ENCODE measurements at regions not wholly inside any gene's neighbourhood (a gene's known extent, or its start where the extent isn't known, plus 50 kb on each side); places are given as distances from the start of the nearest gene placed in this dataset.
A peak's percentile ranks its signal among the peaks of the same experiment; 100 is the strongest.

DNA sequence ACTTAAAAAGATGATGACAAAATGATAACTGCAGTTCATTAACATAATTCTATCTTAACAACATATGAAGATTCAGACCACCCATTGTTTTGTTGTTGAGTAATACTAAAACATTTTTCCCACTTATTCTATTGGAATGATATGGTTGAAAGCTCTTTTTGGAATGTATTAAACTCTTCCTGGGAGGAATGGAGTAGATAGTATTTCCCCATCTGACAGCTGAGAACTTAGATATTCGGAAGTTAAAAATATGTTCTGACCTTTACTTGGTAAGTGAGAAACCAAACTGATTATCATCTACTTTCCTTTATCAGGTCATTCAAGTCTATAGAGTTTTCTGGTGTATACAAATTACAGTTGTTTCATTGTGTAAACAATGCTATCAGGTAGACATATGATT, 452.9 kb downstream of the CSNK1G3 start:
- WGBS, 2 donors = 94 to 95% methylated on average over 1 of the region's 1 CpG
- no peaks in the 10 kb centered on the region for H3K9me3 ChIP-seq (ENCODE audit: control insufficient read depth, low read length)
- no peaks in the 10 kb centered on the region for H3K27me3 ChIP-seq (ENCODE audit: control insufficient read depth in 1 of 2, insufficient read depth in 2 of 2, low read length in 1 of 2)
- no peak overlapping the region for H3K27ac ChIP-seq (ENCODE audit: low read depth in 1 of 2, low read length in 2 of 2)
- H3K4me1 ChIP-seq (ENCODE audit: control insufficient read depth in 1 of 2, insufficient read depth in 2 of 2, low read length in 2 of 2) = no peaks in the 10 kb centered on the region
- intact Hi-C loops (cut with DNase I) = no loop called here
- H3K36me3 ChIP-seq (ENCODE audit: control insufficient read depth in 1 of 2, insufficient read depth in 2 of 2, low read length in 1 of 2) = no peaks in the 10 kb centered on the region
- no peak for ATAC-seq (ENCODE audit: low FRiP score)
- DNase-seq = no peak
- no peak overlapping the region for H3K4me3 ChIP-seq (ENCODE audit: low read length in 2 of 2)

DNA sequence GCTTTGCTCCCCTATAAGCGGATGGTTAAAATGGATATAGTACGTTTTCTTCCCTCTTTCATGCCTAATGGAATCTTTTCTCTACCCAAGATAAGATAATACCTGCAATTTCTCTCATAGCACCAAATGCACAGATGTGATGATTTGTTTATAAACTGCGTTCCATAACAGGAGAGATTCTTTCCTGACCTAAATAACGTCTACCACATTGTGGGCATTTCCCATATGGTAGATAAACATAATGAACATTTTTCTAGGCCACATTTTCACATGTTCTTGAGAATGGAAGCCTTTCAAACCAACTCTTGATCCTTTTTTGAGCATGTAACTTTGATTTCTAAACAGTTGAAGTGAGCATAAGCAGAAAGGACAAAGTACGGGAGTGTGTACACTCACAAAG, 448.5 kb downstream of the CSNK1G3 start:
- Histone ChIP-seq H3K27ac (ENCODE audit: low read depth in 1 of 2, low read length in 2 of 2) (no peak overlapping the region), H3K9me3 (ENCODE audit: control insufficient read depth, low read length) (no peaks in the 10 kb centered on the region), H3K27me3 (ENCODE audit: control insufficient read depth in 1 of 2, insufficient read depth in 2 of 2, low read length in 1 of 2) (no peaks in the 10 kb centered on the region), H3K4me1 (ENCODE audit: control insufficient read depth in 1 of 2, insufficient read depth in 2 of 2, low read length in 2 of 2) (no peaks in the 10 kb centered on the region), H3K36me3 (ENCODE audit: control insufficient read depth in 1 of 2, insufficient read depth in 2 of 2, low read length in 1 of 2) (no peaks in the 10 kb centered on the region), H3K4me3 (ENCODE audit: low read length in 2 of 2) (no peak overlapping the region)
- intact Hi-C loops (cut with DNase I) = no loop called here
- no peak for DNase-seq
- ATAC-seq (ENCODE audit: low FRiP score) = no peak
- WGBS, 2 donors = 92% methylated on average over 5 of the region's 5 CpGs

DNA sequence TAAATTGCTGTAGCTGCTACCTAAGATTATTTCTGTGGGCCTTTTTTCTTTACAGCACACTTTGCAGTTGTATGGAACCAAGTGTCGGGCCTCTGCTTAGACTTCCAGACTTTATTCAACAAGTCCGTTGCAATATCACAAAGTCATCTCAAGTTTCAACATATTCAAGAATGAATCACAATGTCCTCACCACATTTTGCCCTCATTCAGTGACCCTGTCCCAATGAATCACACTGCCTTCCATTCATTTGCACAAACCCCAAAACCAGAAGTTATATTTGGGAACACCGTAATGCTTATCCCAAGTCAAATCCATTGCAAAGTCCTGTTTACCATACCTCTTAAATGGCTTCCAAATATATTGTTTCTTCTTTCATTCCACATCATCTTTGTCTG, 439.6 kb downstream of the CSNK1G3 start:
- H3K4me1 ChIP-seq (ENCODE audit: control insufficient read depth in 1 of 2, insufficient read depth in 2 of 2, low read length in 2 of 2) = no peaks in the 10 kb centered on the region
- DNase-seq (no peak), ATAC-seq (ENCODE audit: low FRiP score) (no peak)
- H3K36me3 ChIP-seq (ENCODE audit: control insufficient read depth in 1 of 2, insufficient read depth in 2 of 2, low read length in 1 of 2) = no peaks in the 10 kb centered on the region
- H3K4me3 ChIP-seq (ENCODE audit: low read length in 2 of 2) = no peak overlapping the region
- H3K27me3 ChIP-seq (ENCODE audit: control insufficient read depth in 1 of 2, insufficient read depth in 2 of 2, low read length in 1 of 2) = no peaks in the 10 kb centered on the region
- H3K9me3 ChIP-seq (ENCODE audit: control insufficient read depth, low read length) = peaks cover 1% of the 10 kb centered on the region
- H3K27ac ChIP-seq (ENCODE audit: low read depth in 1 of 2, low read length in 2 of 2) = no peak overlapping the region
- 80 to 82% methylated on average over 3 of the region's 3 CpGs for WGBS, 2 donors
- intact Hi-C loops (cut with DNase I) = no loop called here

- intact Hi-C loops (cut with DNase I) = no loop called here
- no peak for ATAC-seq (ENCODE audit: low FRiP score)
- Histone ChIP-seq H3K27me3 (ENCODE audit: control insufficient read depth in 1 of 2, insufficient read depth in 2 of 2, low read length in 1 of 2) (no peaks in the 10 kb centered on the region), H3K9me3 (ENCODE audit: control insufficient read depth, low read length) (peaks cover 1% of the 10 kb centered on the region), H3K4me3 (ENCODE audit: low read length in 2 of 2) (no peak overlapping the region), H3K4me1 (ENCODE audit: control insufficient read depth in 1 of 2, insufficient read depth in 2 of 2, low read length in 2 of 2) (no peaks in the 10 kb centered on the region), H3K36me3 (ENCODE audit: control insufficient read depth in 1 of 2, insufficient read depth in 2 of 2, low read length in 1 of 2) (no peaks in the 10 kb centered on the region), H3K27ac (ENCODE audit: low read depth in 1 of 2, low read length in 2 of 2) (no peak overlapping the region)
- no peak for DNase-seq
- WGBS, 2 donors = 90 to 91% methylated on average over 10 of the region's 10 CpGs
Observed at GRCh38 chr5:123950701-123951581, 439.0 kb downstream of the CSNK1G3 start.

- no peaks in the 10 kb centered on the region for H3K36me3 ChIP-seq (ENCODE audit: control insufficient read depth in 1 of 2, insufficient read depth in 2 of 2, low read length in 1 of 2)
Observed at GRCh38 chr5:123949807-123950340, 437.9 kb downstream of the CSNK1G3 start.

DNA sequence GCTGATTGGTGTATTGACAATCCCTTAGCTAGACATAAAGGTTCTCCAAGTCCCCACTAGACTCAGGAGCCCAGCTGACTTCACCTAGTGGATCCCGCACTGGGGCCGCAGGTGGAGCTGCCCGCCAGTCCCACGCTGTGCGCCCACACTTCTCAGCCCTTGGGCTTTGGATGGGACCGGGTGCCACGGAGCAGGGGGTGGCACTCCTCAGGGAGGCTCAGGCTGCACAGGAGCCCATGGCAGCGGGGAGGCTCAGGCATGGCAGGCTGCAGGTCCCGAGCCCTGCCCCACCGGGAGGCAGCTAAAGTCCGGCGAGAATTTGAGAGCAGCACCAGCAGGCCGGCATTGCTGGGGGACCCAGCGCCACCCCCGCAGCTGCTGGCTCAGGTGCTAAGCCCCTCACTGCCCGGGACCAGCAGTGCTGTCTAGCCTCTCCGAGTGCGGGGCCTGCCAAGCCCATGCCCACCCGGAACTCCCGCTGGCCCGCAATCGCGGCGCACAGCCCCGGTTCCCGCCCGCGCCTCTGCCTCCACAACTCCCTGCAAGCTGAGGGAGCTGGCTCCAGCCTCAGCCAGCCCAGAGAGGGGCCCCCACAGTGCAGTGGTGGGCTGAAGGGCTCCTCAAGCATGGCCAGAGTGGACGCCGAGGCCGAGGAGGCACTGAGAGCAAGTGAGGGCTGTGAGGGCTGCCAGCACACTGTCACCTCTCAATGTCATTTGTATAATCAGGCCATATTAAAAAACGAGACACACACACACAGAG, 437.2 kb downstream of the CSNK1G3 start:
- Histone ChIP-seq H3K4me3 (ENCODE audit: low read length in 2 of 2) (no peak overlapping the region), H3K9me3 (ENCODE audit: control insufficient read depth, low read length) (no peaks in the 10 kb centered on the region), H3K27ac (ENCODE audit: low read depth in 1 of 2, low read length in 2 of 2) (no peak overlapping the region), H3K4me1 (ENCODE audit: control insufficient read depth in 1 of 2, insufficient read depth in 2 of 2, low read length in 2 of 2) (no peaks in the 10 kb centered on the region), H3K36me3 (ENCODE audit: control insufficient read depth in 1 of 2, insufficient read depth in 2 of 2, low read length in 1 of 2) (no peaks in the 10 kb centered on the region), H3K27me3 (ENCODE audit: control insufficient read depth in 1 of 2, insufficient read depth in 2 of 2, low read length in 1 of 2) (no peaks in the 10 kb centered on the region)
- intact Hi-C loops (cut with DNase I) = no loop called here
- DNase-seq (peak in 1 of 2 donors; percentile 60), ATAC-seq (ENCODE audit: low FRiP score) (no peak)
- WGBS, 2 donors = 97 to 98% methylated on average over 32 of the region's 32 CpGs

More at GRCh38 chr5:123949807-123950340, 437.9 kb downstream of the CSNK1G3 start:
- Histone ChIP-seq H3K9me3 (ENCODE audit: control insufficient read depth, low read length) (no peaks in the 10 kb centered on the region), H3K4me1 (ENCODE audit: control insufficient read depth in 1 of 2, insufficient read depth in 2 of 2, low read length in 2 of 2) (no peaks in the 10 kb centered on the region), H3K27ac (ENCODE audit: low read depth in 1 of 2, low read length in 2 of 2) (no peak overlapping the region), H3K4me3 (ENCODE audit: low read length in 2 of 2) (no peak overlapping the region), H3K27me3 (ENCODE audit: control insufficient read depth in 1 of 2, insufficient read depth in 2 of 2, low read length in 1 of 2) (no peaks in the 10 kb centered on the region)
- DNase-seq = no peak
- WGBS, 2 donors = 96 to 98% methylated on average over 6 of the region's 6 CpGs
- no peak for ATAC-seq (ENCODE audit: low FRiP score)
- intact Hi-C loops (cut with DNase I) = no loop called here

- Histone ChIP-seq H3K27me3 (ENCODE audit: control insufficient read depth in 1 of 2, insufficient read depth in 2 of 2, low read length in 1 of 2) (no peaks in the 10 kb centered on the region), H3K36me3 (ENCODE audit: control insufficient read depth in 1 of 2, insufficient read depth in 2 of 2, low read length in 1 of 2) (no peaks in the 10 kb centered on the region), H3K9me3 (ENCODE audit: control insufficient read depth, low read length) (no peaks in the 10 kb centered on the region), H3K4me1 (ENCODE audit: control insufficient read depth in 1 of 2, insufficient read depth in 2 of 2, low read length in 2 of 2) (no peaks in the 10 kb centered on the region), H3K27ac (ENCODE audit: low read depth in 1 of 2, low read length in 2 of 2) (no peak overlapping the region), H3K4me3 (ENCODE audit: low read length in 2 of 2) (no peak overlapping the region)
- no peak for DNase-seq
- intact Hi-C loops (cut with DNase I) = no loop called here
- 90 to 95% methylated on average over 2 of the region's 2 CpGs for WGBS, 2 donors
- ATAC-seq (ENCODE audit: low FRiP score) = no peak
Observed at GRCh38 chr5:123947797-123948196, 435.8 kb downstream of the CSNK1G3 start.

GRCh38 chr5:123945548-123945947, 433.6 kb downstream of the CSNK1G3 start:
- ATAC-seq (ENCODE audit: low FRiP score) (no peak), DNase-seq (no peak)
- Histone ChIP-seq H3K9me3 (ENCODE audit: control insufficient read depth, low read length) (peaks cover 4% of the 10 kb centered on the region), H3K4me3 (ENCODE audit: low read length in 2 of 2) (no peak overlapping the region), H3K27ac (ENCODE audit: low read depth in 1 of 2, low read length in 2 of 2) (no peak overlapping the region), H3K36me3 (ENCODE audit: control insufficient read depth in 1 of 2, insufficient read depth in 2 of 2, low read length in 1 of 2) (no peaks in the 10 kb centered on the region), H3K27me3 (ENCODE audit: control insufficient read depth in 1 of 2, insufficient read depth in 2 of 2, low read length in 1 of 2) (peaks cover 0 to 2% of the 10 kb centered on the region in 2 donors), H3K4me1 (ENCODE audit: control insufficient read depth in 1 of 2, insufficient read depth in 2 of 2, low read length in 2 of 2) (no peaks in the 10 kb centered on the region)
- intact Hi-C loops (cut with DNase I) = no loop called here
- WGBS, 2 donors = 78 to 92% methylated on average over 1 of the region's 1 CpG
